ENCODE measurements at regions not wholly inside any gene's neighbourhood (a gene's known extent, or its start where the extent isn't known, plus 50 kb on each side); places are given as distances from the start of the nearest gene placed in this dataset.

- H3K4me1 Mint-ChIP-seq: peaks cover 27 to 35% of the 10 kb centered on the region in 2 donors
- H3K27ac Mint-ChIP-seq: no peak overlapping the region
- H3K9me3 Mint-ChIP-seq: peaks cover 0 to 3% (median 0%) of the 10 kb centered on the region in 6 donors
- H3K36me3 Mint-ChIP-seq: no peaks in the 10 kb centered on the region
- H3K4me3 Mint-ChIP-seq: no peak overlapping the region
- H3K27me3 Mint-ChIP-seq (ENCODE audit: low read depth in 3 of 3): peaks cover 0 to 2% (median 0%) of the 10 kb centered on the region in 3 donors
- DNase-seq: no peak
Observed at GRCh38 chr13:88086577-88086976, 415.4 kb downstream of the SLITRK5 start.

GRCh38 chr13:88097541-88097940 is 426.4 kb downstream of the SLITRK5 start:
- peaks cover 0 to 20% (median 3%) of the 10 kb centered on the region in 6 donors for H3K9me3 Mint-ChIP-seq
- no peak for DNase-seq
- peaks cover 0 to 2% (median 0%) of the 10 kb centered on the region in 3 donors for H3K27me3 Mint-ChIP-seq (ENCODE audit: low read depth in 3 of 3)
- peaks cover 8 to 14% of the 10 kb centered on the region in 2 donors for H3K4me1 Mint-ChIP-seq
- no peak overlapping the region for H3K4me3 Mint-ChIP-seq
- H3K36me3 Mint-ChIP-seq: peaks cover 5 to 15% (median 9%) of the 10 kb centered on the region in 3 donors
- H3K27ac Mint-ChIP-seq: no peak overlapping the region

GRCh38 chr13:88103824-88104223 is 432.7 kb downstream of the SLITRK5 start:
- peaks cover 0 to 2% (median 0%) of the 10 kb centered on the region in 3 donors for H3K27me3 Mint-ChIP-seq (ENCODE audit: low read depth in 3 of 3)

GRCh38 chr13:88104576-88104975 is 433.4 kb downstream of the SLITRK5 start:
- H3K27ac Mint-ChIP-seq: no peak overlapping the region
- H3K36me3 Mint-ChIP-seq: peaks cover 6 to 10% (median 8%) of the 10 kb centered on the region in 3 donors
- H3K4me3 Mint-ChIP-seq: no peak overlapping the region
- H3K9me3 Mint-ChIP-seq: peaks cover 0 to 16% (median 2%) of the 10 kb centered on the region in 6 donors
- DNase-seq: no peak
- peaks cover 6 to 10% of the 10 kb centered on the region in 2 donors for H3K4me1 Mint-ChIP-seq
- H3K27me3 Mint-ChIP-seq (ENCODE audit: low read depth in 3 of 3): peaks cover 0 to 2% (median 0%) of the 10 kb centered on the region in 3 donors

More at GRCh38 chr13:88103824-88104223, 432.7 kb downstream of the SLITRK5 start:
- peaks cover 6 to 10% of the 10 kb centered on the region in 2 donors for H3K4me1 Mint-ChIP-seq
- no peak overlapping the region for H3K27ac Mint-ChIP-seq
- H3K36me3 Mint-ChIP-seq: peaks cover 6 to 10% (median 8%) of the 10 kb centered on the region in 3 donors
- H3K4me3 Mint-ChIP-seq: no peak overlapping the region
- no peak for DNase-seq
- peaks cover 0 to 16% (median 2%) of the 10 kb centered on the region in 6 donors for H3K9me3 Mint-ChIP-seq

- no peak for DNase-seq
- peaks cover under 1 to 2% (median 1%) of the 10 kb centered on the region in 3 donors for H3K36me3 Mint-ChIP-seq
- H3K27me3 Mint-ChIP-seq (ENCODE audit: low read depth in 3 of 3): peaks cover 0 to 2% (median under 1%) of the 10 kb centered on the region in 3 donors
- H3K9me3 Mint-ChIP-seq: peaks cover 0 to 2% (median 0%) of the 10 kb centered on the region in 6 donors
- peaks cover 2 to 3% of the 10 kb centered on the region in 2 donors for H3K4me1 Mint-ChIP-seq
- no peak overlapping the region for H3K4me3 Mint-ChIP-seq
- H3K27ac Mint-ChIP-seq: no peak overlapping the region
Observed at GRCh38 chr13:88107570-88107969, 436.4 kb downstream of the SLITRK5 start.

- no peaks in the 10 kb centered on the region for H3K36me3 Mint-ChIP-seq
- no peak overlapping the region for H3K4me3 Mint-ChIP-seq
- H3K27me3 Mint-ChIP-seq (ENCODE audit: low read depth in 3 of 3): peaks cover 0 to 5% (median 2%) of the 10 kb centered on the region in 3 donors
- H3K9me3 Mint-ChIP-seq: peaks cover 0 to 2% (median 0%) of the 10 kb centered on the region in 6 donors
- no peak for DNase-seq
- no peaks in the 10 kb centered on the region for H3K4me1 Mint-ChIP-seq
- H3K27ac Mint-ChIP-seq: no peak overlapping the region
Observed at GRCh38 chr13:88112526-88112925, 441.4 kb downstream of the SLITRK5 start.

GRCh38 chr13:88115976-88116375 is 444.8 kb downstream of the SLITRK5 start:
- no peak overlapping the region for H3K4me3 Mint-ChIP-seq
- H3K36me3 Mint-ChIP-seq: no peaks in the 10 kb centered on the region
- no peak for DNase-seq
- H3K9me3 Mint-ChIP-seq: no peaks in the 10 kb centered on the region
- H3K4me1 Mint-ChIP-seq: no peaks in the 10 kb centered on the region
- H3K27me3 Mint-ChIP-seq (ENCODE audit: low read depth in 3 of 3): peaks cover 0 to 3% (median 2%) of the 10 kb centered on the region in 3 donors
- H3K27ac Mint-ChIP-seq: no peak overlapping the region

- Mint-ChIP-seq H3K27me3 (ENCODE audit: low read depth in 3 of 3) (peaks cover 0 to 3% (median 0%) of the 10 kb centered on the region in 3 donors), H3K4me1 (no peaks in the 10 kb centered on the region), H3K36me3 (peaks cover 0 to 4% (median 0%) of the 10 kb centered on the region in 3 donors), H3K4me3 (no peak overlapping the region), H3K9me3 (no peaks in the 10 kb centered on the region), H3K27ac (no peak overlapping the region)
- no peak for DNase-seq
Observed at GRCh38 chr13:88118952-88119351, 447.8 kb downstream of the SLITRK5 start.

GRCh38 chr13:88124142-88124541 is 453.0 kb downstream of the SLITRK5 start:
- no peak overlapping the region for H3K4me3 Mint-ChIP-seq
- H3K9me3 Mint-ChIP-seq: no peaks in the 10 kb centered on the region
- H3K36me3 Mint-ChIP-seq: peaks cover 0 to 4% (median 0%) of the 10 kb centered on the region in 3 donors
- no peak for DNase-seq
- H3K4me1 Mint-ChIP-seq: no peaks in the 10 kb centered on the region
- H3K27me3 Mint-ChIP-seq (ENCODE audit: low read depth in 3 of 3): peaks cover 0 to 1% (median 0%) of the 10 kb centered on the region in 3 donors
- no peak overlapping the region for H3K27ac Mint-ChIP-seq

- H3K27ac Mint-ChIP-seq: no peak overlapping the region
- no peak overlapping the region for H3K4me3 Mint-ChIP-seq
- DNase-seq: no peak
- peaks cover 0 to 2% (median 0%) of the 10 kb centered on the region in 3 donors for H3K27me3 Mint-ChIP-seq (ENCODE audit: low read depth in 3 of 3)
- no peaks in the 10 kb centered on the region for H3K4me1 Mint-ChIP-seq
- peaks cover 0 to 4% (median 0%) of the 10 kb centered on the region in 3 donors for H3K36me3 Mint-ChIP-seq
- no peaks in the 10 kb centered on the region for H3K9me3 Mint-ChIP-seq
Observed at GRCh38 chr13:88125055-88125454, 453.9 kb downstream of the SLITRK5 start.

- peaks cover 0 to 2% (median 0%) of the 10 kb centered on the region in 3 donors for H3K27me3 Mint-ChIP-seq (ENCODE audit: low read depth in 3 of 3)
- H3K27ac Mint-ChIP-seq: no peak overlapping the region
- peaks cover 0 to 9% (median 3%) of the 10 kb centered on the region in 3 donors for H3K36me3 Mint-ChIP-seq
- no peaks in the 10 kb centered on the region for H3K9me3 Mint-ChIP-seq
- no peaks in the 10 kb centered on the region for H3K4me1 Mint-ChIP-seq
- H3K4me3 Mint-ChIP-seq: no peak overlapping the region
- no peak for DNase-seq
Observed at GRCh38 chr13:88136098-88136790, 465.1 kb downstream of the SLITRK5 start.

- Mint-ChIP-seq H3K27me3 (ENCODE audit: low read depth in 3 of 3) (peaks cover 0 to 2% (median 0%) of the 10 kb centered on the region in 3 donors), H3K36me3 (peaks cover 5 to 10% (median 7%) of the 10 kb centered on the region in 3 donors), H3K4me3 (peak overlapping the region; percentile 65 to 85 (median 71)), H3K9me3 (no peaks in the 10 kb centered on the region), H3K4me1 (peaks cover 10 to 25% of the 10 kb centered on the region in 2 donors), H3K27ac (peak overlapping the region; percentile 38 to 90 (median 66))
- DNase-seq: peak; percentile 14 to 27 (median 27)
Observed at GRCh38 chr13:88142653-88143052, 471.5 kb downstream of the SLITRK5 start.

- Mint-ChIP-seq H3K4me1 (peaks cover 10 to 25% of the 10 kb centered on the region in 2 donors), H3K27ac (no peak overlapping the region), H3K27me3 (ENCODE audit: low read depth in 3 of 3) (peaks cover 0 to 2% (median 0%) of the 10 kb centered on the region in 3 donors), H3K4me3 (no peak overlapping the region), H3K9me3 (no peaks in the 10 kb centered on the region), H3K36me3 (peaks cover 5 to 10% (median 7%) of the 10 kb centered on the region in 3 donors)
- no peak for DNase-seq
Observed at GRCh38 chr13:88144580-88144979, 473.4 kb downstream of the SLITRK5 start.

- Mint-ChIP-seq H3K4me3 (no peak overlapping the region), H3K27me3 (ENCODE audit: low read depth in 3 of 3) (peaks cover 0 to 1% (median 0%) of the 10 kb centered on the region in 3 donors), H3K36me3 (no peaks in the 10 kb centered on the region), H3K9me3 (no peaks in the 10 kb centered on the region), H3K27ac (no peak overlapping the region), H3K4me1 (no peaks in the 10 kb centered on the region)
- no peak for DNase-seq
Observed at GRCh38 chr13:88153353-88153752, 482.2 kb downstream of the SLITRK5 start.

Measured in immature natural killer cell (primary cell).